GM10266 (cell line): ENCODE measurements at regions not wholly inside any gene's neighbourhood (a gene's known extent, or its start where the extent isn't known, plus 50 kb on each side); places are given as distances from the start of the nearest gene placed in this dataset.

ENCODE experiments used
- DNase-seq: peaks from one replicate; pipeline ENCODE4 v3.0.0; 2012; ENCODE audit errors: extremely low spot score
- CTCF ChIP-seq: IDR thresholded peaks from 2 replicates; pipeline ENCODE4 v1.5.1; 2012; ENCODE audit warnings: mild to moderate bottlenecking, low read depth; ENCODE audit not compliant: control insufficient read depth, insufficient read depth; ENCODE audit errors: missing control alignments

- no peak for TF ChIP-seq CTCF
- DNase-seq = no peak
Measured at GRCh38 chr1:194045416-194045815, 859.0 kb upstream of the B3GALT2 start.

GRCh38 chr1:194044892-194045291 lies 858.5 kb upstream of the B3GALT2 start:
- no peak for TF ChIP-seq CTCF
- DNase-seq = no peak

- no peak for TF ChIP-seq CTCF
- DNase-seq = no peak
Measured at GRCh38 chr1:194043984-194044755, 857.8 kb upstream of the B3GALT2 start.

GRCh38 chr1:194042736-194043135 lies 856.3 kb upstream of the B3GALT2 start:
- no peak for TF ChIP-seq CTCF
- no peak for DNase-seq

GRCh38 chr1:194040496-194040895 lies 854.1 kb upstream of the B3GALT2 start:
- no peak for TF ChIP-seq CTCF
- no peak for DNase-seq

GRCh38 chr1:194039578-194039977 lies 853.2 kb upstream of the B3GALT2 start:
- no peak for TF ChIP-seq CTCF
- DNase-seq = no peak

GRCh38 chr1:194033646-194034045 lies 847.2 kb upstream of the B3GALT2 start:
- TF ChIP-seq CTCF = no peak
- DNase-seq = no peak
